ENCODE measurements at regions not wholly inside any gene's neighbourhood (a gene's known extent, or its start where the extent isn't known, plus 50 kb on each side); places are given as distances from the start of the nearest gene placed in this dataset.

- Histone ChIP-seq H3K4me3 (ENCODE audit: control extremely low read depth in 1 of 5, extremely low read depth in 1 of 5, insufficient read depth in 1 of 5, low read depth in 2 of 5, low read length in 4 of 5) (no peak overlapping the region), H3K4me1 (ENCODE audit: control insufficient read depth in 2 of 2, insufficient read depth in 2 of 2, low read length in 2 of 2) (no peaks in the 10 kb centered on the region), H3K9me3 (ENCODE audit: control extremely low read depth in 1 of 3, control insufficient read depth in 2 of 3, insufficient read depth in 1 of 3, low read length in 2 of 3) (no peaks in the 10 kb centered on the region), H3K27ac (ENCODE audit: low read length in 2 of 2) (no peak overlapping the region), H3K36me3 (replicated peaks in 1 of 2; ENCODE audit: control extremely low read depth in 1 of 2, control insufficient read depth in 1 of 2, extremely low read depth in 1 of 2, insufficient read depth in 2 of 2, low read length in 1 of 2) (no peaks in the 10 kb centered on the region), H2AFZ (ENCODE audit: insufficient read depth, low read depth, low read length, poor library complexity, severe bottlenecking) (no peak overlapping the region), H3K27me3 (replicated peaks in 1 of 4; ENCODE audit: control extremely low read depth in 1 of 4, control insufficient read depth in 3 of 4, insufficient read depth in 4 of 4, low read length in 3 of 4) (no peaks in the 10 kb centered on the region), H4K20me1 (ENCODE audit: control insufficient read depth, insufficient read depth, low read length, poor library complexity, severe bottlenecking) (no peaks in the 10 kb centered on the region), H3K4me2 (replicated peaks; ENCODE audit: low read depth, low read length, poor library complexity, severe bottlenecking) (no peak overlapping the region), H3K9ac (ENCODE audit: low read length) (no peak overlapping the region), H3K79me2 (ENCODE audit: control insufficient read depth, insufficient read depth, low read length) (no peaks in the 10 kb centered on the region)
- Mint-ChIP-seq H3K4me3 (no peak overlapping the region), H3K9me3 (ENCODE audit: insufficient read depth) (peaks cover under 1% of the 10 kb centered on the region), H3K4me1 (no peaks in the 10 kb centered on the region), H3K27ac (no peak overlapping the region), H3K27me3 (no peaks in the 10 kb centered on the region)
- POLR2A ChIA-PET: no interaction called here
- intact Hi-C loops (cut with micrococcal nuclease): no loop called here
- ATAC-seq (ENCODE audit: low read depth): no peak
- no peak for TF ChIP-seq CTCF (IDR thresholded peaks at IDR 0.05)
- no peak for TF ChIP-seq EZH2 (IDR thresholded peaks at IDR 0.05; ENCODE audit: borderline replicate concordance, insufficient read depth, low read depth, low read length, poor library complexity, severe bottlenecking)
- DNase-seq: no peak
- CTCF ChIA-PET: no interaction called here
Observed at GRCh38 chr4:12140864-12141263, 712.2 kb upstream of the HS3ST1 start.

- Histone ChIP-seq H3K79me2 (ENCODE audit: control insufficient read depth, insufficient read depth, low read length) (no peaks in the 10 kb centered on the region), H4K20me1 (ENCODE audit: control insufficient read depth, insufficient read depth, low read length, poor library complexity, severe bottlenecking) (no peaks in the 10 kb centered on the region), H3K27me3 (replicated peaks in 1 of 4; ENCODE audit: control extremely low read depth in 1 of 4, control insufficient read depth in 3 of 4, insufficient read depth in 4 of 4, low read length in 3 of 4) (no peaks in the 10 kb centered on the region), H3K9ac (ENCODE audit: low read length) (no peak overlapping the region), H2AFZ (ENCODE audit: insufficient read depth, low read depth, low read length, poor library complexity, severe bottlenecking) (no peak overlapping the region), H3K4me1 (ENCODE audit: control insufficient read depth in 2 of 2, insufficient read depth in 2 of 2, low read length in 2 of 2) (no peaks in the 10 kb centered on the region), H3K36me3 (replicated peaks in 1 of 2; ENCODE audit: control extremely low read depth in 1 of 2, control insufficient read depth in 1 of 2, extremely low read depth in 1 of 2, insufficient read depth in 2 of 2, low read length in 1 of 2) (no peaks in the 10 kb centered on the region), H3K4me2 (replicated peaks; ENCODE audit: low read depth, low read length, poor library complexity, severe bottlenecking) (no peak overlapping the region), H3K4me3 (ENCODE audit: control extremely low read depth in 1 of 5, extremely low read depth in 1 of 5, insufficient read depth in 1 of 5, low read depth in 2 of 5, low read length in 4 of 5) (no peak overlapping the region), H3K9me3 (ENCODE audit: control extremely low read depth in 1 of 3, control insufficient read depth in 2 of 3, insufficient read depth in 1 of 3, low read length in 2 of 3) (no peaks in the 10 kb centered on the region), H3K27ac (ENCODE audit: low read length in 2 of 2) (no peak overlapping the region)
- no peak overlapping the region for H3K27ac Mint-ChIP-seq
- H3K4me3 Mint-ChIP-seq: no peak overlapping the region
- ChIA-PET CTCF (no interaction called here), POLR2A (no interaction called here)
- H3K27me3 Mint-ChIP-seq: no peaks in the 10 kb centered on the region
- DNase-seq (no peak), ATAC-seq (ENCODE audit: low read depth) (no peak)
- TF ChIP-seq EZH2 (IDR thresholded peaks at IDR 0.05; ENCODE audit: borderline replicate concordance, insufficient read depth, low read depth, low read length, poor library complexity, severe bottlenecking) (no peak), CTCF (IDR thresholded peaks at IDR 0.05) (no peak)
- WGBS (ENCODE audit: insufficient coverage): 83% methylated on average over 1 of the region's 3 CpGs
- intact Hi-C loops (cut with micrococcal nuclease): no loop called here
- H3K9me3 Mint-ChIP-seq (ENCODE audit: insufficient read depth): peaks cover 3% of the 10 kb centered on the region
- H3K4me1 Mint-ChIP-seq: no peaks in the 10 kb centered on the region
Observed at GRCh38 chr4:12139296-12139695, 710.6 kb upstream of the HS3ST1 start.

Measured in B cell (primary cell).